22Rv1 (cell line): ENCODE measurements at regions not wholly inside any gene's neighbourhood (a gene's known extent, or its start where the extent isn't known, plus 50 kb on each side); places are given as distances from the start of the nearest gene placed in this dataset.
"Not testable (repeated sequence)": the region's sequence is repeated elsewhere in the genome, so short reads cannot be mapped to it uniquely, and the experiment has no call there.

ENCODE experiments used
- ZFX ChIP-seq: fragments of 450-650 bp; IDR thresholded peaks from 2 replicates; pipeline ENCODE4 v1.6.1; 2017; ENCODE audit warnings: antibody characterized with exemption, borderline replicate concordance
- TF ChIP-seq, protein P1 (sequence below): fragments of 450-650 bp; IDR thresholded peaks from 2 replicates; pipeline ENCODE4 v1.5.1; 2017; ENCODE audit warnings: mild to moderate bottlenecking

DNA sequence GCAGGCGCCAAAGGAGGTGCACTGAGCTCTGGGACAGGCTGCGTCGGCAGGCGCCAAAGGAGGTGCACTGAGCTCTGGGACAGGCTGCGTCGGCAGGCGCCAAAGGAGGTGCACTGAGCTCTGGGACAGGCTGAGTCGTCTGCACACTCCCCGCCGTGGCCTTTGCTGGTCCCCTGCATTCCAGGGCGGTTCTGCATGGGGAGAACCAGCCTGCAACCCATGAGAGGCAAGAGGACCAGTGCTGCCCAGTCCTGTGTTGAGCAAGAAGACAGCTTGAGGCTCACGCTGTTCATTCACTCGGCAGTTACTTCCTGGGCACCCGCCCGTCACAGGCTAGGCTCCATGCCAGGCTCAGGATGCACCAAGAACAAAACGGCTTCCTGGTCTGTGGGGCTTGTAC lies 150.6 kb upstream of the SALL3 start:
- TF ChIP-seq, protein P1, sequence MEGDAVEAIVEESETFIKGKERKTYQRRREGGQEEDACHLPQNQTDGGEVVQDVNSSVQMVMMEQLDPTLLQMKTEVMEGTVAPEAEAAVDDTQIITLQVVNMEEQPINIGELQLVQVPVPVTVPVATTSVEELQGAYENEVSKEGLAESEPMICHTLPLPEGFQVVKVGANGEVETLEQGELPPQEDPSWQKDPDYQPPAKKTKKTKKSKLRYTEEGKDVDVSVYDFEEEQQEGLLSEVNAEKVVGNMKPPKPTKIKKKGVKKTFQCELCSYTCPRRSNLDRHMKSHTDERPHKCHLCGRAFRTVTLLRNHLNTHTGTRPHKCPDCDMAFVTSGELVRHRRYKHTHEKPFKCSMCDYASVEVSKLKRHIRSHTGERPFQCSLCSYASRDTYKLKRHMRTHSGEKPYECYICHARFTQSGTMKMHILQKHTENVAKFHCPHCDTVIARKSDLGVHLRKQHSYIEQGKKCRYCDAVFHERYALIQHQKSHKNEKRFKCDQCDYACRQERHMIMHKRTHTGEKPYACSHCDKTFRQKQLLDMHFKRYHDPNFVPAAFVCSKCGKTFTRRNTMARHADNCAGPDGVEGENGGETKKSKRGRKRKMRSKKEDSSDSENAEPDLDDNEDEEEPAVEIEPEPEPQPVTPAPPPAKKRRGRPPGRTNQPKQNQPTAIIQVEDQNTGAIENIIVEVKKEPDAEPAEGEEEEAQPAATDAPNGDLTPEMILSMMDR = not testable (repeated sequence)
- TF ChIP-seq ZFX = not testable (repeated sequence)
